Lower lobe of right lung (tissue), 2 donors: ENCODE measurements at regions not wholly inside any gene's neighbourhood (a gene's known extent, or its start where the extent isn't known, plus 50 kb on each side); places are given as distances from the start of the nearest gene placed in this dataset.
A peak's percentile ranks its signal among the peaks of the same experiment; 100 is the strongest.

Experiments used
- ATAC-seq, 2 donors: fragments of 200-7000 bp; cut with Tn5 transposase; one replicate each; pipeline ENCODE4 v1.9.1; 2020 to 2022; ENCODE audit warnings: mild to moderate bottlenecking in 2 of 2, moderate library complexity in 2 of 2
- DNase-seq: peaks from one replicate; pipeline ENCODE4 v3.0.0-alpha.2; 2020
- H3K27ac ChIP-seq: fragments of 200-600 bp; one replicate; pipeline ENCODE4 v1.8.0; 2022
- H3K27me3 ChIP-seq: fragments of 200-600 bp; one replicate; pipeline ENCODE4 v1.8.0; 2022; ENCODE audit warnings: low read depth
- H3K36me3 ChIP-seq: fragments of 200-600 bp; one replicate; pipeline ENCODE4 v1.8.0; 2022; ENCODE audit warnings: mild to moderate bottlenecking
- H3K4me1 ChIP-seq: fragments of 200-600 bp; one replicate; pipeline ENCODE4 v1.8.0; 2022
- H3K4me3 ChIP-seq: fragments of 200-600 bp; one replicate; pipeline ENCODE4 v1.8.0; 2022; ENCODE audit warnings: mild to moderate bottlenecking
- H3K9me3 ChIP-seq: fragments of 200-600 bp; one replicate; pipeline ENCODE4 v1.8.0; 2022
- intact Hi-C: fragments of 100-400 bp; cut with DNase I; formaldehyde crosslinking; loops from one replicate; pipeline ENCODE4 v1.11.0; 2022
- TF ChIP-seq, protein P1 (sequence below): fragments of 200-600 bp; IDR thresholded peaks from one replicate; pipeline ENCODE4 v1.8.0; 2022; ENCODE audit warnings: antibody characterized with exemption, mild to moderate bottlenecking
- donor health status: DM: no; HTN: yes; CAD: no; lungs with severe emphysema.

DNA sequence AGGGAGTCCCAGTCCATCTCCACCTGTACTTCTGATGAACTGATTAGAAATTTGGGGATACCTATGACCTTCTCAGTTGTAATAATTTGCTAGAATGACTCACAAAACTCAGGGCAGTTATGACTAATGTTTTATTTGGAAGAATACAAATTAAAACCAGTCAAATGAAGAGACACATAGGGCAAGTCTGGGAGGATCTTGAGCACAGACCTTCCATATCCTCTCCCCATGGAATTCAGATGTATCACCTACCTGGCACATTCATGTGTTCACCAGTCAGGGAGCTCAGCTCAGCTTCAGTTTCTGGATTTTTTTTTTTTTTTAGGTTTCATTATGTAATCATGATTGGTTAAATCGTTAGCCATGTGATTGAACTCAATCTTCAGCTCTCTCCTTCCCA is 247.7 kb downstream of the VGLL3 start:
- Histone ChIP-seq H3K27me3 (no peaks in the 10 kb centered on the region), H3K9me3 (no peaks in the 10 kb centered on the region), H3K27ac (no peak overlapping the region), H3K36me3 (no peaks in the 10 kb centered on the region), H3K4me1 (no peaks in the 10 kb centered on the region), H3K4me3 (no peak overlapping the region)
- intact Hi-C loops: no loop called here
- no peak for ATAC-seq
- no peak for DNase-seq
- TF ChIP-seq, protein P1, sequence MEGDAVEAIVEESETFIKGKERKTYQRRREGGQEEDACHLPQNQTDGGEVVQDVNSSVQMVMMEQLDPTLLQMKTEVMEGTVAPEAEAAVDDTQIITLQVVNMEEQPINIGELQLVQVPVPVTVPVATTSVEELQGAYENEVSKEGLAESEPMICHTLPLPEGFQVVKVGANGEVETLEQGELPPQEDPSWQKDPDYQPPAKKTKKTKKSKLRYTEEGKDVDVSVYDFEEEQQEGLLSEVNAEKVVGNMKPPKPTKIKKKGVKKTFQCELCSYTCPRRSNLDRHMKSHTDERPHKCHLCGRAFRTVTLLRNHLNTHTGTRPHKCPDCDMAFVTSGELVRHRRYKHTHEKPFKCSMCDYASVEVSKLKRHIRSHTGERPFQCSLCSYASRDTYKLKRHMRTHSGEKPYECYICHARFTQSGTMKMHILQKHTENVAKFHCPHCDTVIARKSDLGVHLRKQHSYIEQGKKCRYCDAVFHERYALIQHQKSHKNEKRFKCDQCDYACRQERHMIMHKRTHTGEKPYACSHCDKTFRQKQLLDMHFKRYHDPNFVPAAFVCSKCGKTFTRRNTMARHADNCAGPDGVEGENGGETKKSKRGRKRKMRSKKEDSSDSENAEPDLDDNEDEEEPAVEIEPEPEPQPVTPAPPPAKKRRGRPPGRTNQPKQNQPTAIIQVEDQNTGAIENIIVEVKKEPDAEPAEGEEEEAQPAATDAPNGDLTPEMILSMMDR: no peak

DNA sequence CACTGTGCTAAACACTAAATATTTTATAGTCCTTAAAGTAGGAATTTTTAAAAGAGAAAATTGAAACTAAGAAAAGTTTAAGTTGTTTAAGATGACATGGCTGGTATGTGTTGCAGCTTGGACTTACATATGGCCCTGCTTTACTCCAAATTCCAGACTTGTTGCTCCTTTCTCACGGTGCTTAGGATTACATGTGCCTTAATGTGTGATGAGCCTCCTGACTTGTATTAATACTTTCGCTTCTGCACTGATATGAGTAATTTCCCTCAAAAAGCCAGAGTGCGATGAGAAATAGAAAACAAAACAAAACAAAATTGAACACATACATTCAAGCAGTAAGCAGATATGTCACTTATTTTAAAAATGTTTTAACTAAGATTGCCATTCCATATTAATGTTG is 250.2 kb downstream of the VGLL3 start:
- no peaks in the 10 kb centered on the region for H3K27me3 ChIP-seq
- no peaks in the 10 kb centered on the region for H3K9me3 ChIP-seq
- H3K4me3 ChIP-seq: no peak overlapping the region
- H3K4me1 ChIP-seq: no peaks in the 10 kb centered on the region
- intact Hi-C loops: no loop called here
- DNase-seq (no peak), ATAC-seq (no peak)
- no peak overlapping the region for H3K27ac ChIP-seq
- no peaks in the 10 kb centered on the region for H3K36me3 ChIP-seq
- TF ChIP-seq, protein P1: no peak

DNA sequence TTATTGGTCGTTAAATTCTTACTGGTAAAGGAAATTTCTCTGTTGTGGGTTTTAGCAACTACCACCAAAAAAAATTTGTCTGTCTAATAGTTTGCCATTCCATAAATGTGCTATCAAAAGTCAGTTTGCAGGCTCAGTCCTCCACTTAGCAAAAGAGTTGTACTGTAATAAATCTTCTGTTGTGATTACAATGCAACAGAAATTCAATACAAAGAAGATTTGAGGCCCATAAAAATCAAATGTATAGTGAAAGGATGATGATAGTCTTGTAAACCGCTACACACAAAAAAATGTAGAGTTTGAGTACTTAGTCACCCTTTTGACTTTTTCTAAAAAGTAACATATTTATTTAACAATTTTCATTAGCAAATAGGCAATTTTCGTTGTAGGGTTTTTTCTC is 251.7 kb downstream of the VGLL3 start:
- Histone ChIP-seq H3K27me3 (no peaks in the 10 kb centered on the region), H3K4me1 (no peaks in the 10 kb centered on the region), H3K27ac (no peak overlapping the region), H3K9me3 (no peaks in the 10 kb centered on the region), H3K36me3 (no peaks in the 10 kb centered on the region), H3K4me3 (no peak overlapping the region)
- intact Hi-C loops: no loop called here
- no peak for ATAC-seq
- TF ChIP-seq, protein P1: no peak
- DNase-seq: no peak

DNA sequence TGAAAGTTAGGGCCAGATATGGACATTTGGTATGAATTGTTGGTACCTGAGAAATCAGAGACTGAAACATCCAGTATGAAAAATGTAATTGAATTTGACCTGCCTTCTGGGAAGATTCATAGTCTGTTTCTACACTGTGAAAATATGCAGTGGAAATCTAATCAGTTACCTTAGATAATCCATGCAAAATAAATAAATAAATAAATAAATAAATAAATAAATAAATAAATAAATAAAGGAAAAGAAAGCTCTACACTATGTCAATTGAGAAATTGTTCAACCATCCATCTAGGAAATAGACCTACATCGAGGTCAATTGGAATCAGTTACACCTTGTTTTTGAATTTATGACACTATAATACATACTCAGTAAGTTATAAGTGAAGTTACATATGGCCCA is 252.3 kb downstream of the VGLL3 start:
- DNase-seq (no peak), ATAC-seq (no peak)
- intact Hi-C loops: no loop called here
- Histone ChIP-seq H3K27ac (no peak overlapping the region), H3K9me3 (no peaks in the 10 kb centered on the region), H3K4me3 (no peak overlapping the region), H3K4me1 (no peaks in the 10 kb centered on the region), H3K36me3 (no peaks in the 10 kb centered on the region), H3K27me3 (no peaks in the 10 kb centered on the region)
- TF ChIP-seq, protein P1: no peak

DNA sequence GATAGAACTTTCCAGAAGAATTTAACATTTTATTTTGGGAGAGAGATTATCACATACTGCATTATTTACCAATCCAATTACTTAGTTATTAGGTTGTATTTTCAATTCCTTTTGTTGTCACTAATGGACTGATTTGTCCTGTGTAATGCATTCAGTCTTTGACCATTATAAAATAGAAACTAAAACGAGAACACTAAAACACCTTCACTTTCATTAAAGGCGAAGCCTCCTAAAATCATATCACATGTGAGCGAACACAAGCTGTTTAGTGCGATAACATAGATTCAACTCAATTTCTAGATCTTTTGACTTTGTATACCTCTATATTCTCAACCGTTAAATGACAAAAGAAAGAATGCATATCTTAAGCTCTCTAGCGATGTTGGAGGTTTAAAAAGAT is 253.4 kb downstream of the VGLL3 start:
- Histone ChIP-seq H3K27me3 (no peaks in the 10 kb centered on the region), H3K27ac (no peak overlapping the region), H3K4me3 (no peak overlapping the region), H3K4me1 (no peaks in the 10 kb centered on the region), H3K9me3 (no peaks in the 10 kb centered on the region), H3K36me3 (no peaks in the 10 kb centered on the region)
- no peak for DNase-seq
- intact Hi-C loops: no loop called here
- no peak for ATAC-seq
- TF ChIP-seq, protein P1: no peak

DNA sequence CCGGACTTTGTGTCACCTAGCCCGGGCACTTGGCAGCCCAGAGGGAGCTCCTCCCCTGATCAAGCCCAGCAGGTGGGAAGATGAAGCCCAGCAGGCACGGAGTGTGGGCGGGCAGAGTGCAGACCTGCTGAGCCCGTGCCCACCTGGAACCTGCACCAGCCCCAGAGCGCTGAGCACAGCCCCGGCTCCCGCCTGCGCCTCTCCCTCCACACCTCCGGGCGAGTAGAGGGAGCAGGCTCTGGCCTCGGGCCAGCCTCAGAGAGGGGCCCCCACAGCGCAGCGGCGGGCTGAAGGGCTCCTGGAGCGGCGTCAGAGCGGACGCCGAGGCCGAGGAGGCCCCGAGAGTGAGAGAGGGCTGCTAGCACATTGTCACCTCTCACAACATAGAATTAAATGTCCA is 257.7 kb downstream of the VGLL3 start:
- ATAC-seq: no peak
- Histone ChIP-seq H3K4me3 (no peak overlapping the region), H3K27me3 (no peaks in the 10 kb centered on the region), H3K27ac (no peak overlapping the region), H3K9me3 (no peaks in the 10 kb centered on the region), H3K36me3 (no peaks in the 10 kb centered on the region), H3K4me1 (no peaks in the 10 kb centered on the region)
- intact Hi-C loops: no loop called here
- TF ChIP-seq, protein P1: no peak
- DNase-seq: peak; percentile 18
